ENCODE measurements at regions not wholly inside any gene's neighbourhood (a gene's known extent, or its start where the extent isn't known, plus 50 kb on each side); places are given as distances from the start of the nearest gene placed in this dataset.

- H3K27me3 Mint-ChIP-seq = no peaks in the 10 kb centered on the region
- no peaks in the 10 kb centered on the region for H3K4me1 Mint-ChIP-seq
- H3K9me3 Mint-ChIP-seq = peaks cover 8% of the 10 kb centered on the region
Measured at GRCh38 chr7:46343802-46344201, 422.7 kb upstream of the IGFBP3 start.

GRCh38 chr7:46322937-46323336, 401.9 kb upstream of the IGFBP3 start:
- Mint-ChIP-seq H3K27me3 (no peaks in the 10 kb centered on the region), H3K36me3 (no peaks in the 10 kb centered on the region), H3K9me3 (peaks cover 3% of the 10 kb centered on the region), H3K4me3 (no peak overlapping the region), H3K4me1 (no peaks in the 10 kb centered on the region), H3K27ac (no peak overlapping the region)
- DNase-seq (ENCODE audit: low spot score in 2 of 2) (no peak), ATAC-seq (ENCODE audit: low read depth) (no peak)

More at GRCh38 chr7:46343802-46344201, 422.7 kb upstream of the IGFBP3 start:
- no peak for DNase-seq (ENCODE audit: low spot score in 2 of 2)
- Mint-ChIP-seq H3K27ac (no peak overlapping the region), H3K36me3 (no peaks in the 10 kb centered on the region), H3K4me3 (no peak overlapping the region)
- ATAC-seq (ENCODE audit: low read depth) = no peak

- DNase-seq (ENCODE audit: low spot score in 2 of 2) (no peak), ATAC-seq (ENCODE audit: low read depth) (no peak)
- Mint-ChIP-seq H3K27me3 (no peaks in the 10 kb centered on the region), H3K9me3 (peaks cover 3% of the 10 kb centered on the region), H3K4me1 (no peaks in the 10 kb centered on the region), H3K4me3 (no peak overlapping the region), H3K27ac (no peak overlapping the region), H3K36me3 (no peaks in the 10 kb centered on the region)
Measured at GRCh38 chr7:46321556-46322205, 400.6 kb upstream of the IGFBP3 start.

GRCh38 chr7:46320956-46321355, 399.9 kb upstream of the IGFBP3 start:
- Mint-ChIP-seq H3K36me3 (no peaks in the 10 kb centered on the region), H3K9me3 (peaks cover 3% of the 10 kb centered on the region), H3K4me3 (no peak overlapping the region), H3K27me3 (no peaks in the 10 kb centered on the region), H3K4me1 (no peaks in the 10 kb centered on the region), H3K27ac (no peak overlapping the region)
- no peak for ATAC-seq (ENCODE audit: low read depth)
- no peak for DNase-seq (ENCODE audit: low spot score in 2 of 2)

- no peaks in the 10 kb centered on the region for H3K4me1 Mint-ChIP-seq
- ATAC-seq (ENCODE audit: low read depth) (no peak), DNase-seq (ENCODE audit: low spot score in 2 of 2) (no peak)
- no peak overlapping the region for H3K4me3 Mint-ChIP-seq
- H3K27me3 Mint-ChIP-seq = no peaks in the 10 kb centered on the region
- H3K27ac Mint-ChIP-seq = no peak overlapping the region
- H3K9me3 Mint-ChIP-seq = peaks cover 2% of the 10 kb centered on the region
- H3K36me3 Mint-ChIP-seq = no peaks in the 10 kb centered on the region
Measured at GRCh38 chr7:46319841-46320240, 398.8 kb upstream of the IGFBP3 start.

- DNase-seq (ENCODE audit: low spot score in 2 of 2) (no peak), ATAC-seq (ENCODE audit: low read depth) (no peak)
- Mint-ChIP-seq H3K4me3 (no peak overlapping the region), H3K27ac (no peak overlapping the region), H3K36me3 (no peaks in the 10 kb centered on the region), H3K9me3 (peaks cover 2% of the 10 kb centered on the region), H3K4me1 (no peaks in the 10 kb centered on the region), H3K27me3 (no peaks in the 10 kb centered on the region)
Measured at GRCh38 chr7:46318276-46318675, 397.2 kb upstream of the IGFBP3 start.

GRCh38 chr7:46317256-46317655, 396.2 kb upstream of the IGFBP3 start:
- ATAC-seq (ENCODE audit: low read depth) (no peak), DNase-seq (ENCODE audit: low spot score in 2 of 2) (no peak)
- Mint-ChIP-seq H3K27ac (no peak overlapping the region), H3K9me3 (peaks cover 2% of the 10 kb centered on the region), H3K36me3 (no peaks in the 10 kb centered on the region), H3K4me3 (no peak overlapping the region), H3K27me3 (no peaks in the 10 kb centered on the region), H3K4me1 (no peaks in the 10 kb centered on the region)

- Mint-ChIP-seq H3K27me3 (no peaks in the 10 kb centered on the region), H3K4me3 (no peak overlapping the region), H3K4me1 (no peaks in the 10 kb centered on the region), H3K27ac (no peak overlapping the region), H3K9me3 (no peaks in the 10 kb centered on the region), H3K36me3 (no peaks in the 10 kb centered on the region)
- no peak for DNase-seq (ENCODE audit: low spot score in 2 of 2)
- no peak for ATAC-seq (ENCODE audit: low read depth)
Measured at GRCh38 chr7:46315891-46316290, 394.8 kb upstream of the IGFBP3 start.

- DNase-seq (ENCODE audit: low spot score in 2 of 2) (no peak), ATAC-seq (ENCODE audit: low read depth) (no peak)
- H3K9me3 Mint-ChIP-seq = peaks cover 5% of the 10 kb centered on the region
- H3K36me3 Mint-ChIP-seq = no peaks in the 10 kb centered on the region
- H3K4me1 Mint-ChIP-seq = no peaks in the 10 kb centered on the region
- no peak overlapping the region for H3K4me3 Mint-ChIP-seq
- H3K27ac Mint-ChIP-seq = no peak overlapping the region
- no peaks in the 10 kb centered on the region for H3K27me3 Mint-ChIP-seq
Measured at GRCh38 chr7:46301677-46302076, 380.6 kb upstream of the IGFBP3 start.

GRCh38 chr7:46297515-46297914, 376.4 kb upstream of the IGFBP3 start:
- ATAC-seq (ENCODE audit: low read depth) (no peak), DNase-seq (ENCODE audit: low spot score in 2 of 2) (no peak)
- Mint-ChIP-seq H3K9me3 (peaks cover 3% of the 10 kb centered on the region), H3K27me3 (no peaks in the 10 kb centered on the region), H3K4me1 (no peaks in the 10 kb centered on the region), H3K4me3 (no peak overlapping the region), H3K36me3 (no peaks in the 10 kb centered on the region), H3K27ac (no peak overlapping the region)

- no peaks in the 10 kb centered on the region for H3K27me3 Mint-ChIP-seq
Measured at GRCh38 chr7:46296526-46296925, 375.5 kb upstream of the IGFBP3 start.

GRCh38 chr7:46294381-46294780, 373.3 kb upstream of the IGFBP3 start:
- H3K27me3 Mint-ChIP-seq = no peaks in the 10 kb centered on the region
- DNase-seq (ENCODE audit: low spot score in 2 of 2) (no peak), ATAC-seq (ENCODE audit: low read depth) (no peak)
- H3K36me3 Mint-ChIP-seq = no peaks in the 10 kb centered on the region
- H3K4me1 Mint-ChIP-seq = no peaks in the 10 kb centered on the region
- H3K9me3 Mint-ChIP-seq = peaks cover 3% of the 10 kb centered on the region
- no peak overlapping the region for H3K4me3 Mint-ChIP-seq
- H3K27ac Mint-ChIP-seq = no peak overlapping the region

More at GRCh38 chr7:46296526-46296925, 375.5 kb upstream of the IGFBP3 start:
- Mint-ChIP-seq H3K4me3 (no peak overlapping the region), H3K9me3 (peaks cover 3% of the 10 kb centered on the region), H3K4me1 (no peaks in the 10 kb centered on the region), H3K27ac (no peak overlapping the region), H3K36me3 (no peaks in the 10 kb centered on the region)
- DNase-seq (ENCODE audit: low spot score in 2 of 2) = no peak
- no peak for ATAC-seq (ENCODE audit: low read depth)

GRCh38 chr7:46292741-46293140, 371.7 kb upstream of the IGFBP3 start:
- Mint-ChIP-seq H3K36me3 (no peaks in the 10 kb centered on the region), H3K27ac (no peak overlapping the region), H3K27me3 (no peaks in the 10 kb centered on the region), H3K9me3 (no peaks in the 10 kb centered on the region), H3K4me1 (no peaks in the 10 kb centered on the region), H3K4me3 (no peak overlapping the region)
- DNase-seq (ENCODE audit: low spot score in 2 of 2) (no peak), ATAC-seq (ENCODE audit: low read depth) (no peak)

GRCh38 chr7:46291601-46292150, 370.6 kb upstream of the IGFBP3 start:
- no peak for ATAC-seq (ENCODE audit: low read depth)
- H3K9me3 Mint-ChIP-seq = no peaks in the 10 kb centered on the region
- no peak for DNase-seq (ENCODE audit: low spot score in 2 of 2)

GRCh38 chr7:46291050-46291438, 370.0 kb upstream of the IGFBP3 start:
- H3K4me3 Mint-ChIP-seq = no peak overlapping the region

More at GRCh38 chr7:46291601-46292150, 370.6 kb upstream of the IGFBP3 start:
- Mint-ChIP-seq H3K4me1 (no peaks in the 10 kb centered on the region), H3K27me3 (no peaks in the 10 kb centered on the region), H3K27ac (no peak overlapping the region), H3K36me3 (no peaks in the 10 kb centered on the region), H3K4me3 (no peak overlapping the region)

More at GRCh38 chr7:46291050-46291438, 370.0 kb upstream of the IGFBP3 start:
- Mint-ChIP-seq H3K36me3 (no peaks in the 10 kb centered on the region), H3K27me3 (no peaks in the 10 kb centered on the region), H3K27ac (no peak overlapping the region), H3K9me3 (no peaks in the 10 kb centered on the region), H3K4me1 (no peaks in the 10 kb centered on the region)
- ATAC-seq (ENCODE audit: low read depth) (no peak), DNase-seq (ENCODE audit: low spot score in 2 of 2) (no peak)

Measured in memory B cell (primary cell).